GM21528 (cell line): ENCODE measurements at regions not wholly inside any gene's neighbourhood (a gene's known extent, or its start where the extent isn't known, plus 50 kb on each side); places are given as distances from the start of the nearest gene placed in this dataset.

ENCODE experiments used
- ATAC-seq: cut with Tn5 transposase; IDR thresholded peaks from one replicate; pipeline ENCODE4 v1.9.1; 2021; ENCODE audit warnings: mild to moderate bottlenecking, moderate library complexity; ENCODE audit not compliant: unreplicated experiment, low FRiP score

- ATAC-seq = no peak
These were observed 50.8 kb downstream of the RBM27 start for GRCh38 chr5:146254223-146254622.

GRCh38 chr5:146273109-146273508 lies 65.5 kb upstream of the POU4F3 start:
- ATAC-seq = peak; percentile 79

GRCh38 chr5:146283344-146283761 lies 55.3 kb upstream of the POU4F3 start:
- ATAC-seq = no peak

GRCh38 chr5:146284016-146284415 lies 54.6 kb upstream of the POU4F3 start:
- no peak for ATAC-seq
